ENCODE measurements at regions not wholly inside any gene's neighbourhood (a gene's known extent, or its start where the extent isn't known, plus 50 kb on each side); places are given as distances from the start of the nearest gene placed in this dataset.

- Histone ChIP-seq H3K4me1 (no peaks in the 10 kb centered on the region), H3K27ac (no peak overlapping the region), H3K4me3 (no peak overlapping the region), H3K36me3 (no peaks in the 10 kb centered on the region), H3K9me3 (no peaks in the 10 kb centered on the region), H3K27me3 (no peaks in the 10 kb centered on the region)
- ATAC-seq (no peak), DNase-seq (no peak)
- intact Hi-C loops (cut with DNase I), result no loop called here
- TF ChIP-seq POLR2A (IDR thresholded peaks at IDR 0.05) (no peak), CTCF (IDR thresholded peaks at IDR 0.05) (no peak)
- 36% methylated on average over 8 of the region's 8 CpGs for WGBS (ENCODE audit: insufficient coverage, low coverage, low lambda C conversion rate, missing lambda C conversion rate)
These were observed 470.5 kb downstream of the EPHA3 start for GRCh38 chr3:89577637-89578530.

GRCh38 chr3:89580859-89581258 is 473.4 kb downstream of the EPHA3 start:
- H3K27ac ChIP-seq, result no peak overlapping the region
- no peaks in the 10 kb centered on the region for H3K9me3 ChIP-seq
- H3K27me3 ChIP-seq, result no peaks in the 10 kb centered on the region
- no peak overlapping the region for H3K4me3 ChIP-seq
- ATAC-seq (no peak), DNase-seq (no peak)
- WGBS (ENCODE audit: insufficient coverage, low coverage, low lambda C conversion rate, missing lambda C conversion rate), result 23% methylated on average over 3 of the region's 3 CpGs
- intact Hi-C loops (cut with DNase I), result no loop called here
- no peaks in the 10 kb centered on the region for H3K36me3 ChIP-seq
- H3K4me1 ChIP-seq, result no peaks in the 10 kb centered on the region
- no peak for TF ChIP-seq CTCF (IDR thresholded peaks at IDR 0.05)
- no peak for TF ChIP-seq POLR2A (IDR thresholded peaks at IDR 0.05)

GRCh38 chr3:89584398-89584797 is 477.0 kb downstream of the EPHA3 start:
- Histone ChIP-seq H3K9me3 (no peaks in the 10 kb centered on the region), H3K4me1 (no peaks in the 10 kb centered on the region), H3K27ac (no peak overlapping the region), H3K27me3 (no peaks in the 10 kb centered on the region), H3K4me3 (no peak overlapping the region), H3K36me3 (no peaks in the 10 kb centered on the region)
- intact Hi-C loops (cut with DNase I), result no loop called here
- DNase-seq (no peak), ATAC-seq (no peak)
- TF ChIP-seq CTCF (IDR thresholded peaks at IDR 0.05) (no peak), POLR2A (IDR thresholded peaks at IDR 0.05) (no peak)
- 37% methylated on average over 3 of the region's 3 CpGs for WGBS (ENCODE audit: insufficient coverage, low coverage, low lambda C conversion rate, missing lambda C conversion rate)

GRCh38 chr3:89586256-89586655 is 478.8 kb downstream of the EPHA3 start:
- 40% methylated on average over 2 of the region's 2 CpGs for WGBS (ENCODE audit: insufficient coverage, low coverage, low lambda C conversion rate, missing lambda C conversion rate)
- no peaks in the 10 kb centered on the region for H3K9me3 ChIP-seq
- no peak for DNase-seq
- intact Hi-C loops (cut with DNase I), result no loop called here
- H3K36me3 ChIP-seq, result no peaks in the 10 kb centered on the region
- TF ChIP-seq CTCF (IDR thresholded peaks at IDR 0.05) (no peak), POLR2A (IDR thresholded peaks at IDR 0.05) (no peak)
- H3K27me3 ChIP-seq, result no peaks in the 10 kb centered on the region
- no peaks in the 10 kb centered on the region for H3K4me1 ChIP-seq
- no peak overlapping the region for H3K27ac ChIP-seq
- no peak for ATAC-seq
- no peak overlapping the region for H3K4me3 ChIP-seq
